ENCODE measurements at regions not wholly inside any gene's neighbourhood (a gene's known extent, or its start where the extent isn't known, plus 50 kb on each side); places are given as distances from the start of the nearest gene placed in this dataset.

GRCh38 chr3:57004229-57004628, 56.2 kb upstream of the SPATA12 start:
- 25% methylated on average over 6 of the region's 6 CpGs for WGBS
- TF ChIP-seq CTCF (IDR thresholded peaks at IDR 0.05), result no peak
- TF ChIP-seq POLR2AphosphoS5 (IDR thresholded peaks at IDR 0.05), result peak; percentile 31
- peak overlapping the region; percentile 37 to 91 for H3K27ac ChIP-seq
- H3K4me3 ChIP-seq, result no peak overlapping the region
- intact Hi-C loops (cut with DNase I), result no loop called here
- peaks cover 29% of the 10 kb centered on the region for H3K4me1 ChIP-seq (replicated peaks)
- peak; percentile 59 for DNase-seq (ENCODE audit: low spot score)
- H3K9me3 ChIP-seq, result no peaks in the 10 kb centered on the region
- no peaks in the 10 kb centered on the region for H3K36me3 ChIP-seq
- no peaks in the 10 kb centered on the region for H3K27me3 ChIP-seq (replicated peaks; ENCODE audit: insufficient read depth)

GRCh38 chr3:57003676-57004075, 56.8 kb upstream of the SPATA12 start:
- peaks cover 27% of the 10 kb centered on the region for H3K4me1 ChIP-seq (replicated peaks)
- intact Hi-C loops (cut with DNase I), result no loop called here
- TF ChIP-seq POLR2A (IDR thresholded peaks at IDR 0.05), result no peak
- no peak for TF ChIP-seq CTCF (IDR thresholded peaks at IDR 0.05)
- no peak for TF ChIP-seq POLR2AphosphoS5 (IDR thresholded peaks at IDR 0.05)
- H3K36me3 ChIP-seq, result no peaks in the 10 kb centered on the region
- no peak overlapping the region for H3K4me3 ChIP-seq
- WGBS, result 63% methylated on average over 2 of the region's 2 CpGs
- H3K27me3 ChIP-seq (replicated peaks; ENCODE audit: insufficient read depth), result no peaks in the 10 kb centered on the region
- no peaks in the 10 kb centered on the region for H3K9me3 ChIP-seq
- no peak for DNase-seq (ENCODE audit: low spot score)
- peak overlapping the region; percentile 37 to 91 for H3K27ac ChIP-seq

GRCh38 chr3:57001356-57001755, 59.1 kb upstream of the SPATA12 start:
- no peak overlapping the region for H3K27ac ChIP-seq
- H3K4me3 ChIP-seq, result no peak overlapping the region
- no peaks in the 10 kb centered on the region for H3K36me3 ChIP-seq
- no peaks in the 10 kb centered on the region for H3K9me3 ChIP-seq
- peaks cover 14% of the 10 kb centered on the region for H3K4me1 ChIP-seq (replicated peaks)
- 72% methylated on average over 5 of the region's 5 CpGs for WGBS
- intact Hi-C loops (cut with DNase I), result no loop called here
- DNase-seq (ENCODE audit: low spot score), result no peak
- TF ChIP-seq POLR2A (IDR thresholded peaks at IDR 0.05) (no peak), POLR2AphosphoS5 (IDR thresholded peaks at IDR 0.05) (no peak), CTCF (IDR thresholded peaks at IDR 0.05) (no peak)
- no peaks in the 10 kb centered on the region for H3K27me3 ChIP-seq (replicated peaks; ENCODE audit: insufficient read depth)

- no peak for TF ChIP-seq POLR2A (IDR thresholded peaks at IDR 0.05)
- TF ChIP-seq POLR2AphosphoS5 (IDR thresholded peaks at IDR 0.05), result no peak
- no peak for TF ChIP-seq CTCF (IDR thresholded peaks at IDR 0.05)
- H3K4me3 ChIP-seq, result no peak overlapping the region
- peaks cover 7% of the 10 kb centered on the region for H3K4me1 ChIP-seq (replicated peaks)
- no peak overlapping the region for H3K27ac ChIP-seq
- WGBS, result 94% methylated on average over 4 of the region's 4 CpGs
- no peaks in the 10 kb centered on the region for H3K36me3 ChIP-seq
- DNase-seq (ENCODE audit: low spot score), result no peak
- intact Hi-C loops (cut with DNase I), result no loop called here
- H3K9me3 ChIP-seq, result no peaks in the 10 kb centered on the region
- H3K27me3 ChIP-seq (replicated peaks; ENCODE audit: insufficient read depth), result no peaks in the 10 kb centered on the region
Observed at GRCh38 chr3:57000012-57000411, 60.5 kb upstream of the SPATA12 start.

- Histone ChIP-seq H3K27ac (no peak overlapping the region), H3K4me1 (replicated peaks) (peaks cover 7% of the 10 kb centered on the region), H3K27me3 (replicated peaks; ENCODE audit: insufficient read depth) (no peaks in the 10 kb centered on the region), H3K9me3 (no peaks in the 10 kb centered on the region), H3K4me3 (no peak overlapping the region), H3K36me3 (no peaks in the 10 kb centered on the region)
- no peak for DNase-seq (ENCODE audit: low spot score)
- no peak for TF ChIP-seq POLR2AphosphoS5 (IDR thresholded peaks at IDR 0.05)
- intact Hi-C loops (cut with DNase I), result loop anchor here (5.0 kb wide), 1 partner anchor 228 kb away; the partner anchor contains the start of gene APPL1
Observed at GRCh38 chr3:56999547-56999946, 60.9 kb upstream of the SPATA12 start.

All from prostate gland (tissue), 2 donors.